ENCODE measurements at regions not wholly inside any gene's neighbourhood (a gene's known extent, or its start where the extent isn't known, plus 50 kb on each side); places are given as distances from the start of the nearest gene placed in this dataset.

DNA sequence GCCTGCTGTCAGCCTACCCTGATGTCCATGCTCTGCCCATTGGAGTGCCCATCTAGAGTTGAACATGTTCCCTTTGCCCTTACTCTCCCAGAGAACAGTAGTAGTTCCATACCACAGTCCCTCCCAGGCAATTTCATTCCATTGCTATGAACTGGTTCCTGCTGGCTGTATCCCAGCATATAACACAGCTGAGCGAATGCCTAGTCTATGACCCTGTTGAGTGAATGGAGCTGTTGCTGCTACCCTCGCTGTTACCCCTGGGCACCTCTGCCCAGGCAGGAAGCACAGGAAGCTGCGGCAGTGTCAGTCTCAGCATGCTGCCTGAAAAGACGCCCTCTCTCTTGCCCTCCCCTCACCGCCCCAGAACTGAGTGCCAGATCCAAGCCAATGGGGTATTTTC lies 73.3 kb downstream of the SOX3 start (continued):
- TF ChIP-seq, protein P1, sequence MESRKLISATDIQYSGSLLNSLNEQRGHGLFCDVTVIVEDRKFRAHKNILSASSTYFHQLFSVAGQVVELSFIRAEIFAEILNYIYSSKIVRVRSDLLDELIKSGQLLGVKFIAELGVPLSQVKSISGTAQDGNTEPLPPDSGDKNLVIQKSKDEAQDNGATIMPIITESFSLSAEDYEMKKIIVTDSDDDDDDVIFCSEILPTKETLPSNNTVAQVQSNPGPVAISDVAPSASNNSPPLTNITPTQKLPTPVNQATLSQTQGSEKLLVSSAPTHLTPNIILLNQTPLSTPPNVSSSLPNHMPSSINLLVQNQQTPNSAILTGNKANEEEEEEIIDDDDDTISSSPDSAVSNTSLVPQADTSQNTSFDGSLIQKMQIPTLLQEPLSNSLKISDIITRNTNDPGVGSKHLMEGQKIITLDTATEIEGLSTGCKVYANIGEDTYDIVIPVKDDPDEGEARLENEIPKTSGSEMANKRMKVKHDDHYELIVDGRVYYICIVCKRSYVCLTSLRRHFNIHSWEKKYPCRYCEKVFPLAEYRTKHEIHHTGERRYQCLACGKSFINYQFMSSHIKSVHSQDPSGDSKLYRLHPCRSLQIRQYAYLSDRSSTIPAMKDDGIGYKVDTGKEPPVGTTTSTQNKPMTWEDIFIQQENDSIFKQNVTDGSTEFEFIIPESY (IDR thresholded peaks at IDR 0.05; ENCODE audit: borderline replicate concordance, low read depth) = no peak
- TF ChIP-seq MXI1 (IDR thresholded peaks at IDR 0.05; ENCODE audit: low read depth, low read length) = no peak
- TF ChIP-seq NRF1 (IDR thresholded peaks at IDR 0.05; ENCODE audit: low read depth, low read length) = no peak
- TF ChIP-seq FOXJ3 (CRISPR knock-in tag; IDR thresholded peaks at IDR 0.05) = no peak
- TF ChIP-seq NFIC (IDR thresholded peaks at IDR 0.05; ENCODE audit: borderline replicate concordance) = no peak
- TF ChIP-seq, protein P2, sequence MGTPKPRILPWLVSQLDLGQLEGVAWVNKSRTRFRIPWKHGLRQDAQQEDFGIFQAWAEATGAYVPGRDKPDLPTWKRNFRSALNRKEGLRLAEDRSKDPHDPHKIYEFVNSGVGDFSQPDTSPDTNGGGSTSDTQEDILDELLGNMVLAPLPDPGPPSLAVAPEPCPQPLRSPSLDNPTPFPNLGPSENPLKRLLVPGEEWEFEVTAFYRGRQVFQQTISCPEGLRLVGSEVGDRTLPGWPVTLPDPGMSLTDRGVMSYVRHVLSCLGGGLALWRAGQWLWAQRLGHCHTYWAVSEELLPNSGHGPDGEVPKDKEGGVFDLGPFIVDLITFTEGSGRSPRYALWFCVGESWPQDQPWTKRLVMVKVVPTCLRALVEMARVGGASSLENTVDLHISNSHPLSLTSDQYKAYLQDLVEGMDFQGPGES (IDR thresholded peaks at IDR 0.05; ENCODE audit: low read depth, low read length) = no peak
- TF ChIP-seq, protein P3, sequence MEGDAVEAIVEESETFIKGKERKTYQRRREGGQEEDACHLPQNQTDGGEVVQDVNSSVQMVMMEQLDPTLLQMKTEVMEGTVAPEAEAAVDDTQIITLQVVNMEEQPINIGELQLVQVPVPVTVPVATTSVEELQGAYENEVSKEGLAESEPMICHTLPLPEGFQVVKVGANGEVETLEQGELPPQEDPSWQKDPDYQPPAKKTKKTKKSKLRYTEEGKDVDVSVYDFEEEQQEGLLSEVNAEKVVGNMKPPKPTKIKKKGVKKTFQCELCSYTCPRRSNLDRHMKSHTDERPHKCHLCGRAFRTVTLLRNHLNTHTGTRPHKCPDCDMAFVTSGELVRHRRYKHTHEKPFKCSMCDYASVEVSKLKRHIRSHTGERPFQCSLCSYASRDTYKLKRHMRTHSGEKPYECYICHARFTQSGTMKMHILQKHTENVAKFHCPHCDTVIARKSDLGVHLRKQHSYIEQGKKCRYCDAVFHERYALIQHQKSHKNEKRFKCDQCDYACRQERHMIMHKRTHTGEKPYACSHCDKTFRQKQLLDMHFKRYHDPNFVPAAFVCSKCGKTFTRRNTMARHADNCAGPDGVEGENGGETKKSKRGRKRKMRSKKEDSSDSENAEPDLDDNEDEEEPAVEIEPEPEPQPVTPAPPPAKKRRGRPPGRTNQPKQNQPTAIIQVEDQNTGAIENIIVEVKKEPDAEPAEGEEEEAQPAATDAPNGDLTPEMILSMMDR (IDR thresholded peaks at IDR 0.05) = no peak
- no peak for TF ChIP-seq CHD2 (IDR thresholded peaks at IDR 0.05; ENCODE audit: low read length, partially characterized antibody)
- no peak for TF ChIP-seq FOSL2 (IDR thresholded peaks at IDR 0.05; ENCODE audit: borderline replicate concordance, low read depth)
- TF ChIP-seq GATA2 (CRISPR knock-in tag; IDR thresholded peaks at IDR 0.05) = no peak
- TF ChIP-seq TAF1 (IDR thresholded peaks at IDR 0.05; ENCODE audit: borderline replicate concordance, low read depth, low read length) = no peak
- TF ChIP-seq RXRA (IDR thresholded peaks at IDR 0.05; ENCODE audit: borderline replicate concordance, low read depth) = no peak

DNA sequence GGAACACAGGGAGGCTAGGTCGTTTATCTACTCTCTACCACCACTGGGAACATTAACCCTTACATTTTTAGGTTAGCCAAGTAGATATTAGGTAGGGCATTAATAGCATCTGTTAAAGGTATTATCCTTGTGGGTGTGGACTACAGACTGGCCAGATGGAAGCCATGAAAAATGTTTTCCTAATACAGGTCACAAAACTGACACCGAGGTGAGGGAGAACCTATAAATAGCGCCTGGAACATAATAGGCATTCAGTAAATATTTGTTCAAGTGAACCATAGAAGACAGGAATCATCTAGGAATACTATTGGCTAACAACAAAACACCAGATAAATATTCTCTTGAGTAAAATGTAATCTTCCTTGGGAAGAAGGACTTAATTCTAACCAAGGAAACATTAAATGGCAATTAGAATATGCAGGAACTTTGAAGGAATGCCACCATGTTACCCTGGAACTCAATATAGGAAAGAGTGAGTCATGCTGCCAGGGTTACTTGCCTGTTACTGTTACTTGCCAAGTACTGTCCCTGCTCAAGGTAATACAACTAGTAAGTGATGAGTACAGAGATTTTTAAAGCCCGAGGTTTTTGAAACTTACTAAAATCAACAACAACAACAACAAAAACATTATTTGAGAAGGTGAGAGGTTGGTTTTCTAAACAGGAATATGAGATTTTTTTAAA lies 79.0 kb downstream of the SOX3 start:
- no peak overlapping the region for H2AFZ ChIP-seq (ENCODE audit: low read depth)
- ChIA-PET CTCF (no interaction called here), POLR2A (no interaction called here)
- WGBS (ENCODE audit: low lambda C conversion rate) = 1% methylated on average over 4 of the region's 4 CpGs
- TF ChIP-seq RXRA (IDR thresholded peaks at IDR 0.05; ENCODE audit: borderline replicate concordance, low read depth) = no peak
- TF ChIP-seq FOSL2 (IDR thresholded peaks at IDR 0.05; ENCODE audit: borderline replicate concordance, low read depth) = no peak
- TF ChIP-seq, protein P4, sequence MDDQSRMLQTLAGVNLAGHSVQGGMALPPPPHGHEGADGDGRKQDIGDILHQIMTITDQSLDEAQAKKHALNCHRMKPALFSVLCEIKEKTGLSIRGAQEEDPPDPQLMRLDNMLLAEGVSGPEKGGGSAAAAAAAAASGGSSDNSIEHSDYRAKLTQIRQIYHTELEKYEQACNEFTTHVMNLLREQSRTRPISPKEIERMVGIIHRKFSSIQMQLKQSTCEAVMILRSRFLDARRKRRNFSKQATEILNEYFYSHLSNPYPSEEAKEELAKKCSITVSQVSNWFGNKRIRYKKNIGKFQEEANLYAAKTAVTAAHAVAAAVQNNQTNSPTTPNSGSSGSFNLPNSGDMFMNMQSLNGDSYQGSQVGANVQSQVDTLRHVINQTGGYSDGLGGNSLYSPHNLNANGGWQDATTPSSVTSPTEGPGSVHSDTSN (IDR thresholded peaks at IDR 0.05) = no peak
- TF ChIP-seq, protein P2 (IDR thresholded peaks at IDR 0.05; ENCODE audit: low read depth, low read length) = no peak
- TF ChIP-seq, protein P5, sequence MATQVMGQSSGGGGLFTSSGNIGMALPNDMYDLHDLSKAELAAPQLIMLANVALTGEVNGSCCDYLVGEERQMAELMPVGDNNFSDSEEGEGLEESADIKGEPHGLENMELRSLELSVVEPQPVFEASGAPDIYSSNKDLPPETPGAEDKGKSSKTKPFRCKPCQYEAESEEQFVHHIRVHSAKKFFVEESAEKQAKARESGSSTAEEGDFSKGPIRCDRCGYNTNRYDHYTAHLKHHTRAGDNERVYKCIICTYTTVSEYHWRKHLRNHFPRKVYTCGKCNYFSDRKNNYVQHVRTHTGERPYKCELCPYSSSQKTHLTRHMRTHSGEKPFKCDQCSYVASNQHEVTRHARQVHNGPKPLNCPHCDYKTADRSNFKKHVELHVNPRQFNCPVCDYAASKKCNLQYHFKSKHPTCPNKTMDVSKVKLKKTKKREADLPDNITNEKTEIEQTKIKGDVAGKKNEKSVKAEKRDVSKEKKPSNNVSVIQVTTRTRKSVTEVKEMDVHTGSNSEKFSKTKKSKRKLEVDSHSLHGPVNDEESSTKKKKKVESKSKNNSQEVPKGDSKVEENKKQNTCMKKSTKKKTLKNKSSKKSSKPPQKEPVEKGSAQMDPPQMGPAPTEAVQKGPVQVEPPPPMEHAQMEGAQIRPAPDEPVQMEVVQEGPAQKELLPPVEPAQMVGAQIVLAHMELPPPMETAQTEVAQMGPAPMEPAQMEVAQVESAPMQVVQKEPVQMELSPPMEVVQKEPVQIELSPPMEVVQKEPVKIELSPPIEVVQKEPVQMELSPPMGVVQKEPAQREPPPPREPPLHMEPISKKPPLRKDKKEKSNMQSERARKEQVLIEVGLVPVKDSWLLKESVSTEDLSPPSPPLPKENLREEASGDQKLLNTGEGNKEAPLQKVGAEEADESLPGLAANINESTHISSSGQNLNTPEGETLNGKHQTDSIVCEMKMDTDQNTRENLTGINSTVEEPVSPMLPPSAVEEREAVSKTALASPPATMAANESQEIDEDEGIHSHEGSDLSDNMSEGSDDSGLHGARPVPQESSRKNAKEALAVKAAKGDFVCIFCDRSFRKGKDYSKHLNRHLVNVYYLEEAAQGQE (IDR thresholded peaks at IDR 0.05; ENCODE audit: low read depth, low read length) = no peak
- TF ChIP-seq RCOR1 (IDR thresholded peaks at IDR 0.05; ENCODE audit: low read length) = no peak
- TF ChIP-seq POLR2AphosphoS5 (IDR thresholded peaks at IDR 0.05; ENCODE audit: low read depth, low read length) = no peak
- no peaks in the 10 kb centered on the region for H4K20me1 ChIP-seq (ENCODE audit: insufficient read depth)
- no peaks in the 10 kb centered on the region for H3K79me2 ChIP-seq (ENCODE audit: insufficient read depth)
- H3K9me2 ChIP-seq = no peaks in the 10 kb centered on the region
- H3K9me3 ChIP-seq = no peaks in the 10 kb centered on the region
- H3F3A ChIP-seq (replicated peaks; ENCODE audit: insufficient read depth) = no peaks in the 10 kb centered on the region
- no peaks in the 10 kb centered on the region for H3K36me3 ChIP-seq (replicated peaks in 1 of 2; ENCODE audit: control insufficient read depth in 1 of 2, insufficient read depth in 2 of 2, low read length in 1 of 2)
- no peaks in the 10 kb centered on the region for H3K4me1 ChIP-seq (ENCODE audit: control insufficient read depth in 1 of 2, insufficient read depth in 2 of 2, low read depth in 1 of 2, low read length in 1 of 2)
- DNase-seq = no peak
- no peak overlapping the region for H3K9ac ChIP-seq
- no peak overlapping the region for H3K4me2 ChIP-seq
- no peaks in the 10 kb centered on the region for H3K27me3 ChIP-seq (ENCODE audit: insufficient read depth)
- H3K4me3 ChIP-seq (ENCODE audit: low read depth in 2 of 2, low read length in 1 of 2) = no peak overlapping the region
- H3K27ac ChIP-seq (ENCODE audit: low read depth in 2 of 2, low read length in 1 of 2) = no peak overlapping the region

Measured in SK-N-SH (cell line).